Small intestine (tissue), 7 donors: ENCODE measurements at regions not wholly inside any gene's neighbourhood (a gene's known extent, or its start where the extent isn't known, plus 50 kb on each side); places are given as distances from the start of the nearest gene placed in this dataset.

Experiments
- DNase-seq, 2 donors: peaks; one replicate each; pipeline versions ENCODE4 v3.0.0 to v3.0.0-alpha.2; 2013
- FAIRE-seq: peaks from 2 replicates; lab custom pipeline; 2012; peaks lifted over from hg19 to GRCh38; lab: Jason Lieb, UNC
- H3K27ac ChIP-seq, 3 donors: one replicate each; pipeline ENCODE4 v1.5.1; 2013; ENCODE audit warnings: low read length in 2 of 3, mild to moderate bottlenecking in 2 of 3, control low read depth in 1 of 3, inconsistent platforms in 1 of 3, low read depth in 1 of 3, moderate library complexity in 1 of 3
- H3K27me3 ChIP-seq, 3 donors: one replicate each; pipeline ENCODE4 v1.6.1; 2013; ENCODE audit warnings: low read length in 3 of 3, inconsistent platforms in 1 of 3; ENCODE audit not compliant: control insufficient read depth in 3 of 3, insufficient read depth in 3 of 3
- H3K36me3 ChIP-seq, 3 donors: one replicate each; pipeline ENCODE4 v1.6.1; 2013; ENCODE audit warnings: low read length in 3 of 3, inconsistent platforms in 1 of 3, low read depth in 1 of 3, mild to moderate bottlenecking in 1 of 3, moderate library complexity in 1 of 3; ENCODE audit not compliant: control insufficient read depth in 3 of 3, insufficient read depth in 2 of 3
- H3K4me1 ChIP-seq, 3 donors: one replicate each; pipeline ENCODE4 v1.6.1; 2013; ENCODE audit warnings: low read length in 2 of 3, inconsistent platforms in 1 of 3, low read depth in 1 of 3, mild to moderate bottlenecking in 1 of 3, moderate library complexity in 1 of 3; ENCODE audit not compliant: control insufficient read depth in 3 of 3, insufficient read depth in 2 of 3
- H3K4me3 ChIP-seq, 3 donors: one replicate each; pipeline ENCODE4 v1.5.1; 2013; ENCODE audit warnings: low read length in 3 of 3, control low read depth in 1 of 3, inconsistent platforms in 1 of 3, low read depth in 1 of 3, mild to moderate bottlenecking in 1 of 3, moderate library complexity in 1 of 3
- H3K9me3 ChIP-seq, 2 donors: one replicate each; pipeline ENCODE4 v1.6.1; 2013; ENCODE audit warnings: low read depth in 1 of 2, low read length in 1 of 2; ENCODE audit not compliant: control insufficient read depth in 2 of 2, insufficient read depth in 1 of 2
- WGBS, 3 donors: extraction: QIAGEN DNeasy Blood & Tissue Kit; methylation state at CpG; one replicate each; pipeline ENCODE4 v1.1.7; 2013; 5-methylcytosine and 5-hydroxymethylcytosine counted together
- donor health status: healthy with polysubstance abuse.
- donor health status: control.
- donor health status: control.
- donor health status: Bipolar disorder and iron deficiency.
- donor health status: healthy.

DNA sequence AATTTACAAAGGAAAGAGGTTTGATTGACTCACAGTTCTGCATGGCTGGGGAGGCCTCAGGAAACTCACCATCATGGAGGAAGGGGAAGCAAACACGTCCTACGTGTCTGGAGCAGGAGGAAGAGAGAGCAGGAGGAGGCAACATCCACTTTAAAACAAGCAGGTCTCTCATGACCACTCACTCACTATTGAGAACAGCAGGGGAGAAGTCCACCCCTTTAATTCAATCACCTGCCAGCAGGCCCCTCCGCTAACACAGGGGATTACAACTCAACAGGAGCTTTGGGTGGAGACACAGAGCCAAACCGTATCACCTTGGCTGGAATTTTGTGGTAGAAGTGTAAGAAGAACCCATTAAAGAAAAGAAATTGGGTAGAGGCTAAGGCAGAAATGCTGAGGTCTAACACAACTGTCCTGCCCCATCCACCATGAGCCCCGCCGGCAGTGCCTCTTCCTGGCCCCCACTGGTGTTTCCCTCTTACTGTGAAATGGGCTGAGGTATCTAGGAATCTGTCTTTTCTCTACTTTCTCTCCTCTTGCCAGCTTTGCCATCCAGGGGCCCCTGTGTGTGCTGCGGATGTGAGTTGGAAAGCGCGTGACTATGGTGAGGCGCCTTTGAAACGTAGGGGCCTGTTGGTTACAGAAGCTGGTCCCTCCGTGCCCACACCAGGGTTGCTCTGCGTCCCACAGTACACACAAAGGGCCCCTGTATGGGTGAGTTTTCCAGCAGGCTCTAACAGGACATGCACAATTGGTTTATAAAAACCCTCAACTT lies 108.0 kb upstream of the TMEM132D start:
- Histone ChIP-seq H3K27me3 (peaks cover 0 to 3% (median 1%) of the 10 kb centered on the region in 3 donors), H3K9me3 (no peaks in the 10 kb centered on the region), H3K27ac (no peak overlapping the region), H3K4me1 (no peaks in the 10 kb centered on the region), H3K36me3 (no peaks in the 10 kb centered on the region), H3K4me3 (no peak overlapping the region)
- no peak for FAIRE-seq
- 73 to 76% (median 75%) methylated on average over 13 of the region's 13 CpGs for WGBS, 3 donors
- DNase-seq = no peak

DNA sequence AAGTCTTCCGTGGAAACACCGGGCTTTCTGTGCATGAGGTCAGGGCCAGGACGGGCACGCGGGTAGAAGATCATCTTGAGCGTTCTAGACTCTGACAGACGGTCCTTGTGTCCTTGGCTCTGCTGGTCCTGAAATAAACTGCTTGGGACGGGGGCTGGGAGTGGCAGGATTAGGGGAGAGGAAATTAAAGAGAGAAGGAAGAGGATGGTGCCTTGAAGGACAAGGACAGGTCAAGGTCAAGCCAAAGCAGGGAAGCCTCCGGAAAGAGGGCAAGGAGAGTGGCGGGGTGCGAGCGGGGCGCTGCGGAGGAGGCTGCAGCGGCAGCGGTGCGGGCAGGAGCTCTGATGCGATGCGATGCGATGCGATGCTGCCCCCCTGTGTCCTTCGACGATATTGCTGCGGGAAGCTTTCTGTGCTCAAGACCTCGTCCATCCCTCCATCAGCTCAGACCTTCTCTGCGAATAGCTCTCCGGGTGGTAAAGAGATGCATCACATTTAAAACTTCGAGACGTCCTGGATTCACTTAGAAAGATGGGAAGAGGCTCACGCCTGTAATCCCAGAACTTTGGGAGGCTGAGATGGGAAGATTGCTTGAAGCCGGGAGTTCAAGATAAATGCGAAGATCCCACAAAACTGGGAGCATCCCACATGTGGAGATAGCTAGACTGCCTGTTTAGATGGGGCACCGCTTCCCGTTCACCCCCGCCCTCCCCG lies 110.1 kb upstream of the TMEM132D start:
- DNase-seq = peak; percentile 40 to 47
- H3K4me1 ChIP-seq = no peaks in the 10 kb centered on the region
- no peaks in the 10 kb centered on the region for H3K9me3 ChIP-seq
- no peak overlapping the region for H3K4me3 ChIP-seq
- no peak overlapping the region for H3K27ac ChIP-seq
- no peaks in the 10 kb centered on the region for H3K36me3 ChIP-seq
- WGBS, 3 donors = 13 to 17% (median 15%) methylated on average over 36 of the region's 36 CpGs
- FAIRE-seq = no peak
- peaks cover 0 to 3% (median 1%) of the 10 kb centered on the region in 3 donors for H3K27me3 ChIP-seq

DNA sequence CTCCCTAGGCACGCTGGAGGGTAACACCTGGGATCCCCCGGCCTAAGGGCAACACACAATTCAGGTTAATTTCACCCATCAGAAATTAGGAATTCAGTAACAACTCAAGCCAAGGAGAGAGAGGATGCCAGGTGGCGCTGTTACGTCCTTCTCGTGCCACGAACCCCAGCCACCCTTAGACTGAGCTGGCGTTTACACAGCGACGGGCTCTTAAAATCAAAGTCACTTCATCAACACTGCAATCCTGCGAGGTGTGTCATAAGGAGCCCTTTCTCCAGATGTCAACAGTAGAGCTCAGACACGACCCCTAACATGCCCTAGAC lies 110.6 kb upstream of the TMEM132D start:
- Histone ChIP-seq H3K36me3 (no peaks in the 10 kb centered on the region), H3K9me3 (no peaks in the 10 kb centered on the region), H3K27me3 (peaks cover 0 to 3% (median 1%) of the 10 kb centered on the region in 3 donors), H3K27ac (no peak overlapping the region), H3K4me3 (no peak overlapping the region), H3K4me1 (no peaks in the 10 kb centered on the region)
- no peak for DNase-seq
- WGBS, 3 donors = 11 to 18% (median 13%) methylated on average over 11 of the region's 11 CpGs
- no peak for FAIRE-seq

DNA sequence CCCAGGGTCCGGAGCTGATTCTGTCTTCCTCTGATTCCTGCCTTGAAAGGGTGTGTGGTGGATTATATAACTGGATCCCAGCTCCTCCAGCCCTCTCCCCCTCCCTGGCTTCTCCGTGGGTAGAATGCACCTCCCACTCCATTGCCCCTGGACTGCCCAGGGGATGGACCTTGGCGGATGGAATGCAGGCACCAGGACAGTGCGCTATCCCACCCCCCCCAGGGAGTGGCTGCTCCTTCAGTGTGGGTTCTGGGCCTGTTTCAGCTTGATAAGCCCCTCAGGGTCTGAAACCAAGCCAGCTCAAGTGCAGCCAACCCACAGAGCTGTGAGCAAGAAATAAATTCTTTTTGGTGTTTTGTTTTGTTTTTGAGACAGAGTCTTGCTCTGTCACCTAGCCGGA lies 112.4 kb upstream of the TMEM132D start:
- no peak for FAIRE-seq
- peaks cover 0 to 3% (median 1%) of the 10 kb centered on the region in 3 donors for H3K27me3 ChIP-seq
- H3K9me3 ChIP-seq = no peaks in the 10 kb centered on the region
- no peak overlapping the region for H3K27ac ChIP-seq
- no peak overlapping the region for H3K4me3 ChIP-seq
- no peaks in the 10 kb centered on the region for H3K4me1 ChIP-seq
- no peak for DNase-seq
- 65 to 75% (median 74%) methylated on average over 5 of the region's 5 CpGs for WGBS, 3 donors
- H3K36me3 ChIP-seq = no peaks in the 10 kb centered on the region

DNA sequence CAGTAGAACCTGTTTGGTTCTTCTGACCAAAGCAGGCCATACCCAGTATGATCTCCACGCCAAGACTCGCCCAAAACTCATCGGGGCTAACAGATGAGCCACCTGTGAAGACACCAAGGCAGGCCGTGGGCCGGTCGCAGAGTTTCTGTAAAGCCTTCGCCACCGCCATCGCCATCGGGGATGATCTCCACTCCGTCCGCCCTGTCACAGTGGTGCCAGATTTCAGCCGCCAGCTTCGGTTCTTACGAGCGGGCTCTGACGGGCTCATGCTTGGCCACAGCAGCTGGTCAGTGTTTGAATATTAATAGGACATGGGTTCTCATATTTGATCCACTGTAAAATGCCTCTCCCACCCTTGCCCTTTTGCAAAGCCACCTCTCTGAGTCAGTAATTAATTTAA lies 113.2 kb upstream of the TMEM132D start:
- no peak for DNase-seq
- no peak for FAIRE-seq
- Histone ChIP-seq H3K36me3 (no peaks in the 10 kb centered on the region), H3K27me3 (peaks cover 0 to 3% (median 1%) of the 10 kb centered on the region in 3 donors), H3K27ac (no peak overlapping the region), H3K9me3 (no peaks in the 10 kb centered on the region), H3K4me1 (no peaks in the 10 kb centered on the region), H3K4me3 (no peak overlapping the region)
- 88 to 89% (median 89%) methylated on average over 17 of the region's 17 CpGs for WGBS, 3 donors

DNA sequence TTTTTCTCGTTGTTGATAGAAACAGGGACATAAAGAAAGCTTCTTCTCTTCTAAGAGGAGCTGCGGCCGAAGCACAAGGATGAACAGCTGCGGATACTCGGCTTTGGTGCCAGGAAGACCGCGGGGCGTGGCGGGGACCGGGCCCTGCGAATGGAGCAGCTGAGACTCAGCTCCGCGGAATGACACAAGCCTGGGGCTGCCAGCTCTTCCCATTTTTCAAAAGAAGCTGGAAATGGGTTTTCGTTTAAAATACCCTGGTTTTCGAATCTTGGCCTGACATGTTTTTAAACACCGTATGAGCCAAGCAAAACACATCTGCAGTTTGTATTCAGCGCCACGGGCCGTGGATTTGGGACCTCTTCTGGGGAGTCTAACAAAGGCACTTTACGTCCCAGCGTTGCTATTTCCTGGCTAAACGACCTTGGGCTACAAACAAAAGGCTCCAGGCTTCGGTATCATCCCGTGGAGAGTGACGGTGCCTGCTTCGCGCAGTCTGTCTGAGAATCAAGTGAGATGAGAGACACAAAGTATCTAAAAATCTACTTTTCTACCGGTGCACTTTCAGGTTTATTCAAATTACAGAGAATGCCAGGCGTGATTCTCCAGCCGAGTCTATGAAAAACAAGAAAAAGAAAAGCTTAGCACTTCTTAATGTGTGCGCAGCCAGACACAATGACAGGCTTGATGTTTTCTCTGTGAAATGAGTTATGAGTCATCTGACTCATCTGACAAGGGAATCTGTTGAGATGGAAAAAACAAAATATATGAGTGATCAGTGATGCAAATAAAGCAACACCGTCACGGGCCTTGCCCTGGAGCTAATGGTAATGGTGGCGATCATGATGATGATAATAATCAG lies 114.0 kb upstream of the TMEM132D start:
- Histone ChIP-seq H3K4me3 (no peak overlapping the region), H3K36me3 (no peaks in the 10 kb centered on the region), H3K9me3 (no peaks in the 10 kb centered on the region), H3K27me3 (peaks cover 0 to 3% (median 1%) of the 10 kb centered on the region in 3 donors), H3K4me1 (no peaks in the 10 kb centered on the region), H3K27ac (no peak overlapping the region)
- FAIRE-seq (no peak), DNase-seq (peak in 1 of 2 donors; percentile 5)
- 55 to 76% (median 71%) methylated on average over 34 of the region's 34 CpGs for WGBS, 3 donors

DNA sequence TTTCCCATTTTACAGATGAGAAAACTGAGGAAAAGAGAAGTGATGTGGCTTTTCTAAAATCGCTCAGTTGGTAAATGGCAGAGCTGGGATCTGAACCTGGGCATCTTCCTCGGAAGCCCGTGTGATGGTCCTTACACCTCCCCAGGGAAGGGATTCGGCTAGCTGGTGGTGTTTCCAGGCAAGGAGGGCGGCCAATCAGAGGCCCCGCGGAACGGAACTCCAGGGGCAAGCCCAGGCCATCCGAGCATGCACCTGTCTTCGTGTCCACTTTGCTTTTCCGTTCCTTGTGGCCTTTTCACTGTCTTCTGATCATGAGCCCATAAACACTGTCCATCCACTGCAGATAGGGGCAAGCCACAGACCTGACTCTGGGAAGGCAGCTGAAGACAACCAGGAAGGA lies 114.8 kb upstream of the TMEM132D start:
- 82 to 89% (median 84%) methylated on average over 11 of the region's 11 CpGs for WGBS, 3 donors

DNA sequence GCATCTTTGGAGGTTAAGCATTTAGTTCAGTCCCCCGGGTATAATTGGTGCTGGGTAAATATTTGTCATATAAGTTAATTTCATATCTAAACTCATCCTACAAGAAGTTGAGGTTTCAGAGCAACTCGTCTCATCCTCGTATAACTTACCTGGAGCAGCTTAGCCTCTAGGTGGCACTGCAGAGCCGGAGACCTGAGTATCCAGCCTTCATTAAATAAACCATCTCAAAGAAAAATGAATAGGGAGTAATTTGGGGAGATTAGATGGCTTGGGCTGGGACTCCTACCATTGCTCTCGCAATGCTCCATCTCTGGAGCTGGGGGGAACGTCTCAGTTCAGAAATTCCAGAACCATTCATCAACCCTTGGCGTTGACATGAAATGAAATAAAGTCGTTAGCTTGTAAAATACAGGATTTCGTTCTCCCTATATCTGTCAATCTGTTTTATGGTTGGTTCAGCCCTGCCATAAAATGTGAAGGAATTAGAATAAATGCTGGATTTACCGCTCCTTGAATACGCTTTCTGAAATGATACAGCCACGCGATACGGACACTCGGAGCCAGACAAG lies 122.9 kb upstream of the TMEM132D start:
- DNase-seq (peak; percentile 32 to 37), FAIRE-seq (no peak)
- H3K27ac ChIP-seq = no peak overlapping the region
- 42 to 52% (median 46%) methylated on average over 15 of the region's 15 CpGs for WGBS, 3 donors
- H3K27me3 ChIP-seq = peaks cover 0 to 4% (median 0%) of the 10 kb centered on the region in 3 donors
- H3K36me3 ChIP-seq = no peaks in the 10 kb centered on the region
- no peaks in the 10 kb centered on the region for H3K9me3 ChIP-seq
- no peak overlapping the region for H3K4me3 ChIP-seq
- no peaks in the 10 kb centered on the region for H3K4me1 ChIP-seq

More for the DNA sequence above, 114.8 kb upstream of the TMEM132D start:
- Histone ChIP-seq H3K4me1 (no peaks in the 10 kb centered on the region), H3K27me3 (peaks cover 0 to 3% (median 1%) of the 10 kb centered on the region in 3 donors), H3K36me3 (no peaks in the 10 kb centered on the region), H3K9me3 (no peaks in the 10 kb centered on the region), H3K27ac (no peak overlapping the region), H3K4me3 (no peak overlapping the region)
- FAIRE-seq = no peak
- DNase-seq = no peak
